C4-2B (cell line): ENCODE measurements at regions not wholly inside any gene's neighbourhood (a gene's known extent, or its start where the extent isn't known, plus 50 kb on each side); places are given as distances from the start of the nearest gene placed in this dataset.

Experiments
- CTCF ChIP-seq: fragments of 450-650 bp; conservative IDR thresholded peaks from 2 replicates; pipeline ENCODE4 v1.5.1; 2017; ENCODE audit warnings: mild to moderate bottlenecking
- ZFX ChIP-seq: fragments of 450-650 bp; IDR thresholded peaks from 2 replicates; pipeline ENCODE4 v1.6.1; 2017

- TF ChIP-seq CTCF (no peak), ZFX (no peak)
Measured at GRCh38 chr2:120595739-120596138, 139.9 kb upstream of the GLI2 start.
